Right lobe of liver (tissue), 6 donors: ENCODE measurements at regions not wholly inside any gene's neighbourhood (a gene's known extent, or its start where the extent isn't known, plus 50 kb on each side); places are given as distances from the start of the nearest gene placed in this dataset.
"Not testable (repeated sequence)": the region's sequence is repeated elsewhere in the genome, so short reads cannot be mapped to it uniquely, and the experiment has no call there.

Source experiments
- ATAC-seq, 4 donors: fragments of 200-7000 bp; cut with Tn5 transposase; one replicate each; pipeline ENCODE4 v1.9.1; 2020; ENCODE audit warnings: mild to moderate bottlenecking in 4 of 4, moderate library complexity in 4 of 4
- DNase-seq, 3 donors: peaks; one replicate each; pipeline ENCODE4 v3.0.0-alpha.2; 2020
- H3K27ac ChIP-seq, 3 donors: fragments of 200-600 bp; one replicate each; pipeline ENCODE4 v1.8.0; 2022
- H3K27me3 ChIP-seq, 2 donors: fragments of 200-600 bp; one replicate each; pipeline ENCODE4 v1.8.0; 2022
- H3K36me3 ChIP-seq, 4 donors: fragments of 200-600 bp; sonication (generic) in 1 of 4; one replicate each; pipeline versions ENCODE4 v1.5.1 to v1.8.0; 2017 to 2022; ENCODE audit warnings: control low read depth in 1 of 4
- H3K4me1 ChIP-seq, 4 donors: fragments of 200-600 bp; sonication (generic) in 1 of 4; one replicate each; pipeline versions ENCODE4 v1.5.1 to v1.8.0; 2017 to 2022; ENCODE audit warnings: control low read depth in 1 of 4
- H3K4me3 ChIP-seq, 3 donors: fragments of 200-600 bp; one replicate each; pipeline ENCODE4 v1.8.0; 2022
- H3K9me3 ChIP-seq, 4 donors: fragments of 200-600 bp; sonication (generic) in 1 of 4; one replicate each; pipeline versions ENCODE4 v1.5.1 to v1.8.0; 2017 to 2022; ENCODE audit warnings: control low read depth in 1 of 4
- CTCF ChIP-seq, 4 donors: fragments of 200-600 bp in 3 of 4; fragments of 450-650 bp in 1 of 4; IDR thresholded peaks; one replicate each; pipeline versions ENCODE4 v1.5.1 to v1.8.0; 2016 to 2022; ENCODE audit warnings: antibody characterized with exemption in 4 of 4, mild to moderate bottlenecking in 2 of 4
- POLR2A ChIP-seq: fragments of 450-650 bp; IDR thresholded peaks from one replicate; pipeline ENCODE4 v1.6.1; 2017; ENCODE audit warnings: antibody characterized with exemption, mild to moderate bottlenecking
- WGBS: methylation state at CpG from one replicate; pipeline ENCODE4 v1.1.6; 2018; ENCODE audit warnings: low coverage, low lambda C conversion rate; ENCODE audit not compliant: insufficient coverage; ENCODE audit errors: missing lambda C conversion rate; 5-methylcytosine and 5-hydroxymethylcytosine counted together
- intact Hi-C, 2 donors: fragments of 100-400 bp; cut with DNase I; formaldehyde crosslinking; loops; one replicate each; pipeline versions ENCODE4 v1.11.2 to v1.14.1; 2022
- donor health status: DM: no; HTN: yes; CAD: no.
- donor health status: DM: no; HTN: no; CAD: no.
- donor health status: DM: no; HTN: no; CAD: no.
- donor health status: DM: no; HTN: yes; CAD: no.
- donor health status: DM: no; HTN: yes; CAD: no.

DNA sequence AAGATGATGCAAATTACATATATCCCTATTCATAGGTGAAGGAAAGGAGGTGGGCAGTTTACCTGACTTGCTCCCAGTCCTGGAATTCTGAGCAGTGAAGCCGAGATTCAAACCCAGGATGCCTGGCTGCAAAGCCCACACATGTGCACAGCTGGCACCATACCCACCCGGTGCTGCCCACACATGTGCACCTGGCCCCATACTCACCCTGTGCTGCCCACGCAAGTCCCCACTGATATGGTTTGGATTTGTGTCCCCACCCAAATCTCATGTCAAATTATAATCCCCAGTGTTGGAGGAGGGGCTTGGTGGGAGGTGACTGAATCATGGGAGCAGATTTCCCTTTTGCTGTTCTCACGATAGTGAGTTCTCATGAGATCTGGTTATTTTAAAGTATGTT is 179.2 kb upstream of the C14orf180 start:
- intact Hi-C loops, result no loop called here
- H3K4me1 ChIP-seq, result no peaks in the 10 kb centered on the region
- H3K27me3 ChIP-seq, result no peaks in the 10 kb centered on the region
- TF ChIP-seq CTCF (IDR thresholded peaks at IDR 0.05) (no peak), POLR2A (no peak)
- no peaks in the 10 kb centered on the region for H3K36me3 ChIP-seq
- WGBS, result 55% methylated on average over 2 of the region's 4 CpGs
- DNase-seq, result no peak
- no peak for ATAC-seq
- no peaks in the 10 kb centered on the region for H3K9me3 ChIP-seq
- H3K4me3 ChIP-seq, result no peak overlapping the region
- H3K27ac ChIP-seq, result no peak overlapping the region

DNA sequence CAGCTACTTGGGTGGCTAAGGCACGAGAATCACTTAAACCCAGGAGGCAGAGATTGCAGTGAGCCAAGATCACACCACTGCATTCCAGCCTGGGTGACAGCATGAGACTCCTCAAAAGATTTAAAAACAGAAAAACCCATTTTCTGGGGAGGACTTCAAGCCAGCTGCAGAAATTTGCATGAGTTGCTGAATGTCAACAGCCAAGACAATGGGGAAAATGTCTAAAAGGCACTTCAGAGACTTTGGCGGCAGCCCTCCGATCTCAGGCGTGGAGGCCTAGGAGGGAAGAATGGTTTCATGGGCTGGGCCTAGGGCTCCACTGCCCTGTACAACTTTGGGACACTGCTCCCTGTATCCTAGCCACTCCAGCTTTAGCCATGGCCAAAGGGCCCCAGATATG is 177.8 kb upstream of the C14orf180 start:
- H3K36me3 ChIP-seq, result no peaks in the 10 kb centered on the region
- H3K4me1 ChIP-seq, result no peaks in the 10 kb centered on the region
- ATAC-seq (no peak), DNase-seq (no peak)
- intact Hi-C loops, result no loop called here
- no peaks in the 10 kb centered on the region for H3K9me3 ChIP-seq
- TF ChIP-seq POLR2A (no peak), CTCF (IDR thresholded peaks at IDR 0.05) (no peak)
- WGBS, result 57% methylated on average over 1 of the region's 4 CpGs
- H3K27ac ChIP-seq, result no peak overlapping the region
- H3K4me3 ChIP-seq, result no peak overlapping the region
- H3K27me3 ChIP-seq, result no peaks in the 10 kb centered on the region

DNA sequence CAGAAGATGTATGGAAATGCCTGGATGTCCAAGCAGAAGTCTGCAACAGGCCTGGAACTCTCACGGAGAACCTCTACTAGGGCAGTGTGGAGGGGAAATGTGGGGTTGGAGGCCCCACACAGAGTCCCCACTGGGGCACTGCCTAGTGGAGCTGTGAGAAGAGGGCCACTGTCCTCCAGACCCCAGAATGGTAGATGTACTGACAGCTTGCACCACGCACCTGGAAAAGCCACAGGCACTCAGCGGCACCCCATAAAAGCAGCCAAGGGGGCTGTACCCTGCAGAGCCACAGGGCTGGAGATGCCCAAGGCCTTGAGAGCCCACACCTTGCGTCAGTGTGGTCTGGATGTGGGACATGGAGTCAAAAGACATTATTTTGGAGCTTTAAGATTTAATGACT is 177.3 kb upstream of the C14orf180 start:
- H3K4me1 ChIP-seq, H3K4me3 ChIP-seq, H3K9me3 ChIP-seq, ATAC-seq, H3K36me3 ChIP-seq, DNase-seq, H3K27me3 ChIP-seq, H3K27ac ChIP-seq, intact Hi-C loops: not testable (repeated sequence)
- no CpG with 5 or more reads among the region's 4 CpGs for WGBS

GRCh38 chr14:104403421-104404220 is 175.9 kb upstream of the C14orf180 start:
- Histone ChIP-seq H3K9me3 (no peaks in the 10 kb centered on the region), H3K4me3 (no peak overlapping the region), H3K27me3 (no peaks in the 10 kb centered on the region), H3K27ac (no peak overlapping the region), H3K4me1 (no peaks in the 10 kb centered on the region), H3K36me3 (no peaks in the 10 kb centered on the region)
- no peak for DNase-seq
- intact Hi-C loops, result no loop called here
- TF ChIP-seq POLR2A (no peak), CTCF (IDR thresholded peaks at IDR 0.05) (no peak)
- 78% methylated on average over 7 of the region's 11 CpGs for WGBS
- ATAC-seq, result no peak

- H3K4me3 ChIP-seq, result no peak overlapping the region
- 64% methylated on average over 7 of the region's 7 CpGs for WGBS
These were observed 174.6 kb upstream of the C14orf180 start for GRCh38 chr14:104404922-104405321.

More at GRCh38 chr14:104404922-104405321, 174.6 kb upstream of the C14orf180 start:
- Histone ChIP-seq H3K27ac (no peak overlapping the region), H3K4me1 (no peaks in the 10 kb centered on the region), H3K9me3 (no peaks in the 10 kb centered on the region), H3K36me3 (no peaks in the 10 kb centered on the region), H3K27me3 (no peaks in the 10 kb centered on the region)
- intact Hi-C loops, result no loop called here
- TF ChIP-seq POLR2A, result no peak
- no peak for TF ChIP-seq CTCF (IDR thresholded peaks at IDR 0.05)
- ATAC-seq (no peak), DNase-seq (no peak)
